A549 (cell line): ENCODE measurements at regions not wholly inside any gene's neighbourhood (a gene's known extent, or its start where the extent isn't known, plus 50 kb on each side); places are given as distances from the start of the nearest gene placed in this dataset.
A peak's percentile ranks its signal among the peaks of the same experiment; 100 is the strongest.
"Not testable (repeated sequence)": the region's sequence is repeated elsewhere in the genome, so short reads cannot be mapped to it uniquely, and the experiment has no call there.

Source experiments
- ATAC-seq, 2 experiments: fragments of 200-7000 bp in 1 of 2; fragments of >200 bp in 1 of 2; cut with Nextera tagmentation in 1 of 2; cut with Tn5 transposase in 1 of 2; 3 replicates each; pipeline versions ENCODE4 v1.8.0 to v1.9.1; 2018 to 2020; ENCODE audit warnings: mild to moderate bottlenecking in 1 of 2, moderate library complexity in 1 of 2
- CTCF ChIA-PET: fragments of 300-600 bp; sonication (Branson Sonifier 250); formaldehyde crosslinking; extraction: SDS; loops from one replicate; lab custom pipeline; 2021; ENCODE audit warnings: antibody characterized with exemption, inconsistent platforms; lab: Yijun Ruan, JAX
- POLR2A ChIA-PET: fragments of 350-600 bp; formaldehyde crosslinking; extraction: SDS; loops from one replicate; lab custom pipeline; 2021; ENCODE audit warnings: antibody characterized with exemption, inconsistent platforms; lab: Yijun Ruan, JAX
- DNase-seq, 2 experiments: peaks; one replicate each; pipeline versions ENCODE4 v3.0.0 to v3.0.0-alpha.2; 2011 to 2016; ENCODE audit warnings: low read depth in 1 of 2, low spot score in 1 of 2
- FAIRE-seq: peaks from 2 replicates; lab custom pipeline; 2011; peaks lifted over from hg19 to GRCh38; lab: Jason Lieb, UNC
- H3K27ac ChIP-seq, 2 experiments: fragments of >200 bp; sonication (Bioruptor Twin); formaldehyde crosslinking; 3 replicates each; pipeline ENCODE4 v1.5.1; 2016 to 2017
- H3K4me1 ChIP-seq: fragments of >200 bp; sonication (Bioruptor Twin); formaldehyde crosslinking; 3 replicates; pipeline ENCODE4 v1.6.1; 2016
- H3K4me2 ChIP-seq: fragments of >200 bp; sonication (Bioruptor Twin); formaldehyde crosslinking; 3 replicates; pipeline ENCODE4 v1.6.1; 2016
- H3K4me3 ChIP-seq: fragments of >200 bp; sonication (Bioruptor Twin); formaldehyde crosslinking; 3 replicates; pipeline ENCODE4 v1.5.1; 2016
- H3K9me3 ChIP-seq: fragments of >200 bp; sonication (Bioruptor Twin); formaldehyde crosslinking; 3 replicates; pipeline ENCODE4 v1.6.1; 2016
- BHLHE40 ChIP-seq: IDR thresholded peaks from 2 replicates; pipeline ENCODE4 v1.6.1; 2012; ENCODE audit warnings: low read depth, low read length, inconsistent platforms
- ESRRA ChIP-seq: fragments of 150-350 bp; IDR thresholded peaks from 2 replicates; pipeline ENCODE4 v1.6.1; 2014; ENCODE audit warnings: mild to moderate bottlenecking, low read length, borderline replicate concordance
- FOSL2 ChIP-seq, 2 experiments: fragments of 450-650 bp in 1 of 2; fragments of >200 bp in 1 of 2; sonication (Bioruptor Twin) in 1 of 2; formaldehyde crosslinking; IDR thresholded peaks; 2 replicates each; pipeline versions ENCODE4 v1.5.0 to v1.6.1; 2016 to 2020; ENCODE audit warnings: mild to moderate bottlenecking in 1 of 2, moderate library complexity in 1 of 2
- GATA3 ChIP-seq: IDR thresholded peaks from 2 replicates; pipeline ENCODE4 v1.6.1; 2012; ENCODE audit warnings: borderline replicate concordance
- KDM5A ChIP-seq: fragments of 200-600 bp; sonication (generic); IDR thresholded peaks from 2 replicates; pipeline ENCODE4 v1.6.1; 2016; ENCODE audit warnings: antibody characterized with exemption, mild to moderate bottlenecking
- MAFK ChIP-seq: fragments of 450-650 bp; IDR thresholded peaks from 2 replicates; pipeline ENCODE4 v1.6.1; 2014; ENCODE audit not compliant: partially characterized antibody
- MAZ ChIP-seq: fragments of 150-350 bp; IDR thresholded peaks from 2 replicates; pipeline ENCODE4 v1.6.1; 2014; ENCODE audit warnings: antibody characterized with exemption, low read depth, low read length, borderline replicate concordance
- MYC ChIP-seq: IDR thresholded peaks from 2 replicates; pipeline ENCODE4 v1.6.1; 2012; ENCODE audit warnings: mild to moderate bottlenecking, inconsistent platforms, low read length, improper control_type of control experiment, borderline replicate concordance
- NPAS2 ChIP-seq: fragments of 250-450 bp; sonication (Bioruptor Pico); IDR thresholded peaks from 2 replicates; pipeline ENCODE4 v1.8.0; 2022; ENCODE audit warnings: mild to moderate bottlenecking, moderate library complexity, borderline replicate concordance
- POLR2AphosphoS2 ChIP-seq: conservative IDR thresholded peaks from 2 replicates; pipeline ENCODE4 v1.6.1; 2012; ENCODE audit warnings: low read length, improper control_type of control experiment, inconsistent platforms
- RARB ChIP-seq: fragments of 250-450 bp; sonication (Bioruptor Pico); IDR thresholded peaks from 2 replicates; pipeline ENCODE4 v1.8.0; 2021; ENCODE audit warnings: mild to moderate bottlenecking, moderate library complexity
- RCOR1 ChIP-seq: fragments of 150-350 bp; IDR thresholded peaks from 2 replicates; pipeline ENCODE4 v1.6.1; 2014; ENCODE audit warnings: antibody characterized with exemption, low read length, low read depth
- RFX5 ChIP-seq: fragments of 450-650 bp; IDR thresholded peaks from 2 replicates; pipeline ENCODE4 v1.7.1; 2014; ENCODE audit warnings: antibody characterized with exemption, mild to moderate bottlenecking, moderate library complexity
- TFCP2L1 ChIP-seq: fragments of 250-450 bp; sonication (Bioruptor Pico); IDR thresholded peaks from 2 replicates; pipeline ENCODE4 v1.5.0; 2021; ENCODE audit warnings: mild to moderate bottlenecking
- TP53 ChIP-seq: fragments of 250-450 bp; sonication (Bioruptor Pico); IDR thresholded peaks from 2 replicates; pipeline ENCODE4 v1.5.0; 2021; ENCODE audit warnings: mild to moderate bottlenecking, moderate library complexity
- ZC3H11A ChIP-seq: fragments of 450-650 bp; IDR thresholded peaks from 2 replicates; pipeline ENCODE4 v1.6.1; 2014; ENCODE audit warnings: antibody characterized with exemption, mild to moderate bottlenecking
- ZSCAN20 ChIP-seq: fragments of 250-450 bp; sonication (Bioruptor Pico); IDR thresholded peaks from 2 replicates; pipeline ENCODE4 v1.8.0; 2022; ENCODE audit warnings: mild to moderate bottlenecking, moderate library complexity
- WGBS: methylation state at CpG from one replicate; pipeline ENCODE4 v1.1.6; 2017; ENCODE audit errors: missing lambda C conversion rate; 5-methylcytosine and 5-hydroxymethylcytosine counted together
- TF ChIP-seq, protein P1 (sequence below): fragments of 450-650 bp; IDR thresholded peaks from 2 replicates; pipeline ENCODE4 v1.6.1; 2014; ENCODE audit warnings: antibody characterized with exemption
- TF ChIP-seq, protein P2 (sequence below): fragments of 200-600 bp; sonication (generic); IDR thresholded peaks from 2 replicates; pipeline ENCODE4 v1.6.1; 2016; ENCODE audit warnings: antibody characterized with exemption, mild to moderate bottlenecking, moderate library complexity

- no peak for DNase-seq
- Histone ChIP-seq H3K9me3 (no peaks in the 10 kb centered on the region), H3K27ac (no peak overlapping the region), H3K4me3 (no peak overlapping the region), H3K4me2 (no peak overlapping the region), H3K4me1 (0 out of 3 replicates have a peak, but pooled peaks cover 4% of the 10 kb centered on the region)
- no peak for ATAC-seq
- WGBS, result 66% methylated on average over 5 of the region's 5 CpGs
- ChIA-PET CTCF (interaction anchor here (0.6 kb wide), 1 partner anchor 444 kb away, joined by 3 read pairs; no protein-coding TSS in a partner anchor), POLR2A (no interaction called here)
- no peak for TF ChIP-seq GATA3
- TF ChIP-seq ESRRA, result no peak
- TF ChIP-seq ZC3H11A, result no peak
- TF ChIP-seq, protein P1, sequence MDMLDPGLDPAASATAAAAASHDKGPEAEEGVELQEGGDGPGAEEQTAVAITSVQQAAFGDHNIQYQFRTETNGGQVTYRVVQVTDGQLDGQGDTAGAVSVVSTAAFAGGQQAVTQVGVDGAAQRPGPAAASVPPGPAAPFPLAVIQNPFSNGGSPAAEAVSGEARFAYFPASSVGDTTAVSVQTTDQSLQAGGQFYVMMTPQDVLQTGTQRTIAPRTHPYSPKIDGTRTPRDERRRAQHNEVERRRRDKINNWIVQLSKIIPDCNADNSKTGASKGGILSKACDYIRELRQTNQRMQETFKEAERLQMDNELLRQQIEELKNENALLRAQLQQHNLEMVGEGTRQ, result no peak
- TF ChIP-seq RARB (CRISPR knock-in tag), result no peak
- TF ChIP-seq TFCP2L1 (CRISPR knock-in tag), result no peak
- TF ChIP-seq ZSCAN20 (CRISPR knock-in tag), result no peak
- TF ChIP-seq, protein P2, sequence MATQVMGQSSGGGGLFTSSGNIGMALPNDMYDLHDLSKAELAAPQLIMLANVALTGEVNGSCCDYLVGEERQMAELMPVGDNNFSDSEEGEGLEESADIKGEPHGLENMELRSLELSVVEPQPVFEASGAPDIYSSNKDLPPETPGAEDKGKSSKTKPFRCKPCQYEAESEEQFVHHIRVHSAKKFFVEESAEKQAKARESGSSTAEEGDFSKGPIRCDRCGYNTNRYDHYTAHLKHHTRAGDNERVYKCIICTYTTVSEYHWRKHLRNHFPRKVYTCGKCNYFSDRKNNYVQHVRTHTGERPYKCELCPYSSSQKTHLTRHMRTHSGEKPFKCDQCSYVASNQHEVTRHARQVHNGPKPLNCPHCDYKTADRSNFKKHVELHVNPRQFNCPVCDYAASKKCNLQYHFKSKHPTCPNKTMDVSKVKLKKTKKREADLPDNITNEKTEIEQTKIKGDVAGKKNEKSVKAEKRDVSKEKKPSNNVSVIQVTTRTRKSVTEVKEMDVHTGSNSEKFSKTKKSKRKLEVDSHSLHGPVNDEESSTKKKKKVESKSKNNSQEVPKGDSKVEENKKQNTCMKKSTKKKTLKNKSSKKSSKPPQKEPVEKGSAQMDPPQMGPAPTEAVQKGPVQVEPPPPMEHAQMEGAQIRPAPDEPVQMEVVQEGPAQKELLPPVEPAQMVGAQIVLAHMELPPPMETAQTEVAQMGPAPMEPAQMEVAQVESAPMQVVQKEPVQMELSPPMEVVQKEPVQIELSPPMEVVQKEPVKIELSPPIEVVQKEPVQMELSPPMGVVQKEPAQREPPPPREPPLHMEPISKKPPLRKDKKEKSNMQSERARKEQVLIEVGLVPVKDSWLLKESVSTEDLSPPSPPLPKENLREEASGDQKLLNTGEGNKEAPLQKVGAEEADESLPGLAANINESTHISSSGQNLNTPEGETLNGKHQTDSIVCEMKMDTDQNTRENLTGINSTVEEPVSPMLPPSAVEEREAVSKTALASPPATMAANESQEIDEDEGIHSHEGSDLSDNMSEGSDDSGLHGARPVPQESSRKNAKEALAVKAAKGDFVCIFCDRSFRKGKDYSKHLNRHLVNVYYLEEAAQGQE, result no peak
- no peak for TF ChIP-seq KDM5A
- TF ChIP-seq FOSL2 (IDR thresholded peaks at IDR 0.05), result no peak
- no peak for TF ChIP-seq FOSL2 (CRISPR knock-in tag; IDR thresholded peaks at IDR 0.05)
- no peak for TF ChIP-seq TP53 (CRISPR knock-in tag)
- no peak for TF ChIP-seq MAZ
- no peak for TF ChIP-seq POLR2AphosphoS2
- TF ChIP-seq RCOR1, result no peak
- no peak for TF ChIP-seq RFX5
- no peak for TF ChIP-seq MYC
- TF ChIP-seq NPAS2 (CRISPR knock-in tag), result no peak
- peak; percentile 86 for FAIRE-seq
Measured at GRCh38 chr17:69679829-69680228, 265.3 kb downstream of the MAP2K6 start.

DNA sequence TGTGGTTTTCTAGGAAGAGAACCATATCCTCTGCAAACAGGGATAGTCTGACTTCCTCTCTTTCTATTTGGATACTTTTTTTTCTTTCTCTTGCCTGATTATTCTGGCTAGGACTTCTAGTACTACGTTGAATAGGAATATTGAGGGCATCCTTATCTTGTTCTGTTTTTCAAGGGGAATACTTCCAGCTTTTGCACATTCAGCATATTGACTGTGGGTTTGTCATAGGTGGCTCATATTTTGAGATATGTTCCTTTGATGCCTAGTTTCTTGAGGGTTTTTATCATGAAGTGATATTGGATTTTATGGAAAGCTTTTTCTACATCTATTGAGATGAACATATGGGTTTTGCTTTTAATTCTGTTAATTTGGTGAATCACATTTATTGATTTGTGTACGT is 269.8 kb downstream of the MAP2K6 start:
- FAIRE-seq, result peak; percentile 18
- TF ChIP-seq BHLHE40, result no peak
- peak; percentile 66 for TF ChIP-seq MAFK
- ChIA-PET POLR2A (no interaction called here), CTCF (interaction anchor here (1.0 to 1.3 kb wide), 2 partner anchors 75 to 115 kb away, joined by 3 read pairs; no protein-coding TSS in a partner anchor)
- no peak for ATAC-seq
- Histone ChIP-seq H3K4me2 (no peak overlapping the region), H3K27ac (no peak overlapping the region), H3K9me3 (no peaks in the 10 kb centered on the region; the same call in 2 of the 3 replicates), H3K4me3 (no peak overlapping the region), H3K4me1 (no peaks in the 10 kb centered on the region)
- DNase-seq, result no peak
- 36% methylated on average over 2 of the region's 2 CpGs for WGBS

GRCh38 chr17:69685150-69685549 is 270.7 kb downstream of the MAP2K6 start:
- H3K9me3 ChIP-seq, ATAC-seq, FAIRE-seq, POLR2A ChIA-PET, DNase-seq, H3K4me2 ChIP-seq, H3K27ac ChIP-seq, H3K4me1 ChIP-seq, H3K4me3 ChIP-seq: not testable (repeated sequence)
- CTCF ChIA-PET, result interaction anchor here (0.6 to 1.3 kb wide), 2 partner anchors 76 to 1082 kb away, joined by 3 read pairs; no protein-coding TSS in a partner anchor
